HG02885 (cell line): ENCODE measurements at regions not wholly inside any gene's neighbourhood (a gene's known extent, or its start where the extent isn't known, plus 50 kb on each side); places are given as distances from the start of the nearest gene placed in this dataset.

Source experiments
- ATAC-seq: cut with Tn5 transposase; IDR thresholded peaks from one replicate; pipeline ENCODE4 v1.9.1; 2021; ENCODE audit warnings: mild to moderate bottlenecking; ENCODE audit not compliant: unreplicated experiment, poor library complexity

DNA sequence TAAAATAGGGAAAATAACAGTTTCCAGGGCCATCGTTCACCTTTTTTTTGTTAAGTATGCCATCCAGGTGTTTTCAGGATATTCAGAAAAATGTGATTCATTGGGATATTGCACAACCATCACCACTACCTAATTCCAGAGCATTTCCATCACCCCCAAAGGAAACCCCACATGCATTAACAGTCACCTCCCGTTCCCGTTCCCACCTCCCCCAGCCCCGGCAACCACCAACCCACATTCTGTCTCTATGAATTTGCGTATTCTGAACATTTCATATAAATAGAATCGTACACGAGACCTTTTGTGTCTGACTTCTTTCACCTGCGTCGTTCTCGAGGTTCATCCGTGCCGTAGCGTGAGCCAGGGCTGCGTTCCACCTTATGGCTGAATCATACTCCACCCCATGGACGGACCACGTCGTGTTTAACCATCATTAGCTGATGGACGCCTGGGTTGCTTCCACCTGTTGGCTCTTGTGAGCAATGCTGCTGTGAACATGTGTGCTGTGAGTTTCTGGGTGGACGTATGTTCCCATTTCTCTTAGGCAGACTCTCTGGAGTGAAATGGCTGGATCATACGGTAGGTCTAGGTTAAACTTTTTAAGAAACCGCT, 51.0 kb upstream of the NCOR2 start:
- ATAC-seq = no peak

GRCh38 chr12:124617615-124618014, 50.2 kb upstream of the NCOR2 start:
- no peak for ATAC-seq
